Mucosa of stomach (tissue), 1 donor: ENCODE measurements at regions not wholly inside any gene's neighbourhood (a gene's known extent, or its start where the extent isn't known, plus 50 kb on each side); places are given as distances from the start of the nearest gene placed in this dataset.
"Not testable (repeated sequence)": the region's sequence is repeated elsewhere in the genome, so short reads cannot be mapped to it uniquely, and the experiment has no call there.

ENCODE experiments used
- H3K27me3 ChIP-seq: one replicate; pipeline ENCODE4 v1.7.0; 2013; ENCODE audit warnings: mild to moderate bottlenecking, low read length; ENCODE audit not compliant: control insufficient read depth, insufficient read depth
- H3K36me3 ChIP-seq: one replicate; pipeline ENCODE4 v1.7.0; 2013; ENCODE audit warnings: low read length; ENCODE audit not compliant: control insufficient read depth, insufficient read depth
- H3K4me1 ChIP-seq: one replicate; pipeline ENCODE4 v1.7.0; 2013; ENCODE audit warnings: mild to moderate bottlenecking, low read length; ENCODE audit not compliant: control insufficient read depth, insufficient read depth
- H3K4me3 ChIP-seq: one replicate; pipeline ENCODE4 v1.7.0; 2013; ENCODE audit warnings: low read length
- H3K9ac ChIP-seq: one replicate; pipeline ENCODE4 v1.7.0; 2013; ENCODE audit warnings: mild to moderate bottlenecking, low read length, moderate library complexity
- H3K9me3 ChIP-seq: one replicate; pipeline ENCODE4 v1.7.0; 2013; ENCODE audit warnings: mild to moderate bottlenecking, low read length, moderate library complexity; ENCODE audit not compliant: control insufficient read depth
- donor health status: Pancreatic carcinoma.

DNA sequence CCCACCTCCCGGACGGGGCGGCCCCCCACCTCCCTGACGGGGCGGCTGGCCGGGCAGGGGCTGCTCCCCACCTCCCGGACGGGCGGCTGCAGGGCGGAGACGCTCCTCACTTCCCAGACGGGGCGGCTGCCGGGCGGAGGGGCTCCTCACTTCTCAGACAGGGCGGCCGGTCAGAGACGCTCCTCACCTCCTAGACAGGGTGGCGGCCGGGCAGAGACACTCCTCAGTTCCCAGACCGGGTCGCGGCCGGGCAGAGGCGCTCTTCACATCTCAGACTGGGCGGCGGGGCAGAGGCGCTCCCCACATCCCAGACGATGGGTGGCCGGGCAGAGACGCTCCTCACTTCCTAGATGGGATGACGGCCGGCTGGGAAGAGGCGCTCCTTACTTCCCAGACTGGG lies 123.7 kb downstream of the SLC4A3 start:
- H3K9ac ChIP-seq, H3K27me3 ChIP-seq, H3K4me1 ChIP-seq, H3K9me3 ChIP-seq, H3K36me3 ChIP-seq, H3K4me3 ChIP-seq: not testable (repeated sequence)

DNA sequence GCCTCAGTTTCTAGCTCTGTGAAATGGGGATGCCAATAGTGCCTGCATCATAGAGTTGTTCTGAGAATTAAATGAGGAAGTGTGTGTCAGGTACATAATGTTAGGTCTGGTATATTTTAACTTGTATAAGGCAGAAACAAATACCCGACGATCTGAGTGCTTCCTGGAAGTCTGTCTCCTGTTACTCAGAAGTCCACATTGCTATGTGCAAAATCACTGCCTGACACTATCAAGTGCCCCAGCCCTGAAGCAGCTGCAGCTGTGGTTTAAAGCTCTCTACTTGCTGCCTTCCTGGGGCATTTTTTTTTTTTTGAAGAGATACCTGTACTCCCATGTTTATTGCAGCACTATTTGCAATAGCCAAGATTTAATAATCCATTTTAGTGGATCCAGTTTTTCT lies 125.3 kb downstream of the SLC4A3 start:
- H3K9ac ChIP-seq, result no peak overlapping the region
- H3K4me3 ChIP-seq, result no peak overlapping the region
- H3K36me3 ChIP-seq, result no peaks in the 10 kb centered on the region
- H3K27me3 ChIP-seq, result no peaks in the 10 kb centered on the region
- no peaks in the 10 kb centered on the region for H3K9me3 ChIP-seq
- no peaks in the 10 kb centered on the region for H3K4me1 ChIP-seq

DNA sequence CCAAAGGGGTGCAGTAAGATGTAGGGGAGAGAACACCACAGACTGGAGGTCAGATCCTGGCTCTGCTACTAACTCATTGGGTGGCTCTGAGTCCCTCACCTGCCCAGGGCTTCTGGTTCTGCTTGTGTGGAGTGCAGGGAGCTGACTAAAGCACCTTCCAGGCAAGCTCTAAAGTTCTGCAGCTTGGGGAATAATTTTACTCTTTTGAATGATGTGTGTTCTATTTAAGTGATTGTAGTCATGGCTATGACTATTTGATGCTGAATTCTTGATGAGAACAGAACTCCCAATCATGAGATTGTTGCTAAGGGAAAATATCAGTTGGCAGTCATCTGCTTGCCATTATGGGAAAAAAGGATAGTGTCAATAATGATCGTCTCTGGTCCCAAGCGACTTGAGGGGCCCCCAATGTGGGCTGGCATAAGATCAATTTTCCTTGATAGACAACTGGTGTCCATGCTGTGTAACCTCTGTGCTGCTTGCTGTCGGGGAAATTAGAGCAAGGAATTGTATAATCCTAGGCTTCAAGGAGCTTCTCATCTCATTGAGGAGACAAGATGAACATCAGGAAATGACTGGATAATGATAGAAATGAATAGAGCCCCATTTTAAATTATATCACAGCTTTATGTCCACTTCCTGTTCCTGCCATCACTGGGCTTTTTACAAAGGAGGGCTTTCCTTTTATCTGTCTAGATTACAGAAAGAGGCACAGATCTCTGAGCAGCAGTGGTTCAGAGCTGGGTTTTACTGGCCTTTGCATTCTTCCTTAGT lies 131.7 kb downstream of the SLC4A3 start:
- Histone ChIP-seq H3K4me3 (no peak overlapping the region), H3K9me3 (no peaks in the 10 kb centered on the region), H3K36me3 (no peaks in the 10 kb centered on the region), H3K4me1 (no peaks in the 10 kb centered on the region), H3K27me3 (peaks cover 3% of the 10 kb centered on the region), H3K9ac (no peak overlapping the region)

DNA sequence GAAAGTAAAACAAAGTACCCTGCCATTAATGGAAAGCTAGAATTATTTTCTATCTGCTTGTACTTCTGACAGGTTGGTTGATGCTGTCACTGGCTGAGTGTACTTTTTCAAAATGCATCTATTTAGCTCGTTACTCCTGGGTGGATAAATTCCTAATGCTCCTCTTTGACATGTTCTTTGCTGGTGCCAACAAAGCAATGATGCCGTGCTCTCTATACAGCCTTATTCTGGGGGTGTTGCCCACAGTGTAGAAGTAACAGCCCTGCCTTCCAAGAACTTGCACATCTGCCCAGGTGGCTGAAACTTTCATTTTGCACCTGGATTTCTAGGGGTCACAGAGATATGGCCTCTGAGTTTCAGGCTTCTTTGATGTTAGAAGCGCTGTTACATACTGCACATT lies 132.4 kb downstream of the SLC4A3 start:
- H3K4me1 ChIP-seq, result no peaks in the 10 kb centered on the region
- H3K9ac ChIP-seq, result no peak overlapping the region
- H3K27me3 ChIP-seq, result peaks cover 3% of the 10 kb centered on the region
- H3K4me3 ChIP-seq, result no peak overlapping the region
- H3K36me3 ChIP-seq, result no peaks in the 10 kb centered on the region
- no peaks in the 10 kb centered on the region for H3K9me3 ChIP-seq

DNA sequence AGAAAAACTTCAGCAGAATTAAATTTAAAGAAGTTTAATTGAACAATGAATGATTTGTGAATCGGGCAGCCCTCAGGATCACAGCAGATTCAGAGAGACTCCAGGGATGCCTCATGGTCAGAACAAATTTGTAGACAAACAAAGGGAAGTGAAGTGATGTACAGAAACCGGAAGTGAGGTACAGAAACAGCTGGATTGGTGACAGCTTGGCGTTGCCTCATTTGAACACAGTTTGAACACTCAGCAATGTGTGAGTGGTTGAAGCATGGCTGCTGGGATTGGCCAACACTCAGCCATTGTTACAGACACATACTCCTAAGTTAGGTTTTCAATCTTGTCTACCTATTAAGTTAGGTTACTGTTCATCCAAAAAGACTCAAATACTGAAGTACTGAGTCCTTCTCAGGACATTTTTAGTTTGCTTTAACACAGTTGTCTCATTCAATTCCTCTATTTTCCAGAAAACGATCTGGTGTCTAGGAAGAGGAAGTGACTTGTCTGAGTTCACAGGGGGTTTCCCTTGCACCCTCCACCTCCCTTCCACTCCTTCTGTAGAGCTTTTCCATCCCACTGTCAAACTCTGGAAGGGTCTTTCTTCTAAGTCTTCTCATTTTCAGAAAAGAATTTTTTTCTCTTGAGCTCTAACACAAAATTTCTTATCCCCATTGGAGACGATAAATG lies 137.9 kb downstream of the SLC4A3 start:
- Histone ChIP-seq H3K27me3 (peaks cover 25% of the 10 kb centered on the region), H3K36me3 (no peaks in the 10 kb centered on the region), H3K9ac (no peak overlapping the region), H3K4me1 (no peaks in the 10 kb centered on the region), H3K4me3 (no peak overlapping the region), H3K9me3 (no peaks in the 10 kb centered on the region)

DNA sequence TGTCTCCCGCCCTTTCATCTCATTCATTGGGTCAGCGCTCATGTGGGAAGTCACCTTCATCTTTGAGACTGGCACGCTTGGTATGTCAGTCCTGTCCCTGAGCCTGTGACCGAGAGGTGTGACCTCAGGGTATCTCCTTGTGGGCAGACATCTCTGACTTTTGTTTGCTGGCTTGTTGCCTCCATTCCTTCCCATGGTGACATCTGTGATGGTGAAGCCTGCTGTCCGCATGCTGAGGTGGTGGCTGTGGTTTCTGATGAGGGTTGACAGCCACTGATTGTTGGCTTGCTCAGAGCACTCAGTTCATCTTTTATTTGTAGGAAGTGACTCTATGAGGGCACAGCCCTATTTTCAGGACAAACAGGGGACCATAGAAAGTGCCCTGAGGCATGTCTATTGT lies 139.2 kb downstream of the SLC4A3 start:
- Histone ChIP-seq H3K4me1 (no peaks in the 10 kb centered on the region), H3K27me3 (peaks cover 33% of the 10 kb centered on the region), H3K9ac (no peak overlapping the region), H3K4me3 (no peak overlapping the region), H3K9me3 (no peaks in the 10 kb centered on the region), H3K36me3 (no peaks in the 10 kb centered on the region)

DNA sequence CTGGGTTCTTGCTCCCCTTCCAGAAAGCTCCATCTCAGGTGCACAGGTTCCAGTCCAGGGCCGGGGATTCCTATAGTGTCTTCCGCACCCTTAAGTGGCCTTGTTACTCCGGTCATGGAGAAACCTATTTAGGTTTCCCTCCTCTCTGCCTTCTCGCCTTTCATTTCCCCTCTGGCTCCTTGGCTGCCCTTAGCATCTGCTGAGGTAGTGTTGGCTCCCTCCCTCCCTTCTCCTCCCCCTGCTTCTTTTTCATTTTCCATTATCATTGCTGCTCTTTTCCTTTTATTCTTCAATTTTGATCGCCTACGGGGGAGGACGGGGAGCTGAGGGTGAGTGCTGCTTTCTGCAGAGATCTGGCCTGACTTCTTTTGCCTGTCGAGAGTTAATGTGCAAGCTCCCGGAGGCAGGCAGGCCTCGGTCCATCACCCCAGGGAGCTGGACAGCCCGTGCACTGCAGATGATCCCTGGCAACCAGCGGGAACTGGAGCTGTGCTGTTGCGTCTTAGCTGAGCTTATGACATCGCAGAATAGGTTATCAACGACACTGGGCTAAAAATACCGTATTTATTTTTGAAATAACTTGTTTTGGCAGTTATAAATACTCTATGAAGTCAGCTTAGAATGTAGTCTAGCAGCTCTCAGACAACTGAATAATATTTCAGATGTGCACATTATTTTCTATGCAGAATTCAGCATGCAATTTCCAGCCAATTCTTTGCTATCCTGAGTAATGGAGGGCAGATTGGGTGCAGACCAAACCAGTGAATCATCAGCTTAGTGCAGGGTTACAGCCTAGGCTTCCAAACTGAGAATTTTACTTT lies 141.9 kb downstream of the SLC4A3 start:
- Histone ChIP-seq H3K27me3 (peaks cover 44% of the 10 kb centered on the region), H3K9ac (no peak overlapping the region), H3K4me3 (no peak overlapping the region), H3K9me3 (no peaks in the 10 kb centered on the region), H3K4me1 (no peaks in the 10 kb centered on the region), H3K36me3 (no peaks in the 10 kb centered on the region)

DNA sequence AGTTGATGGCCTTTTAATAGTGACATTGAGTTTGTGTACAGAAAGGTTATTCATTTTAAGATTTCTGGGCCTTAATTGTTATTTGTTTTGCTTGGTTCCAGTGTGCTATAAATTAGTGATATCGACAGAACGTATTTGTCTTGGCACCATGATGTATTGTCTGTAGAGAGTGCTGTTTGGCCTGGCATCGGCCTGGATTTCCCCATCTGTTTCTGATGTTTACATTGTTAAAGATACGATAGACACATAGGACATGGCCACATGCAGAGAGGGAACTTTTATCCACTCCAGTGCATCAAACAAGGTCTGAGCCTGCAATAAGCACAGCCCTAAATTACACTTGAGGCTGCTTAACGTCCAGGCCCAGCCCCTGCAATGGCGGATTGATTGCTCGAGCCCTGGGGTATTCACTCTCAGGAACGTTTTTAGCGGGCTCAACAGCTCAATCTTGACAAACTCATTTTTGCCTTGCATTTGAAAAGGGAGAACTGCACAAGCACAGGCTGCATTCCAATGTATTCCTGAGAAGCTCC lies 144.7 kb downstream of the SLC4A3 start:
- peaks cover 53% of the 10 kb centered on the region for H3K27me3 ChIP-seq
- no peaks in the 10 kb centered on the region for H3K9me3 ChIP-seq
- H3K4me1 ChIP-seq, result no peaks in the 10 kb centered on the region
- H3K4me3 ChIP-seq, result no peak overlapping the region
- no peaks in the 10 kb centered on the region for H3K36me3 ChIP-seq
- no peak overlapping the region for H3K9ac ChIP-seq

DNA sequence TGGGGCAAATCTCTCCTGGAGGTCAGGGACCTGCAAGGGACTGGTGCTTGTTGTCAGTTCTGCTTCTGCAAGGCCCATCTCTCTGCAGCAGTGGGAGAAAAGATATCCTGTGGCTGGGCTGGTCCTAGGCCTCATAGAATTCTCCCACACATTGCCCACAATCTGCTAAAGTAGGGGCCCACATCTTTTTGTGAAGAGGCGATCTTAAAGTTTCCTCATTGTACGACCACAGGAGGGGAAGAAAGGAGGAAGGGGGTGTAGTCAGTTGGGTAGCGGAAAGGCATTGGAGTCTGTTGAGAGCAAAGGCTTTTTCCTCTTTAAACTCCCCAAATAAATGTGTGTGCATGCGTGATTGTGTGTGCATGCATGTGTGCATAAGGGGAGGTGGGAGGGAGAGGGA lies 145.3 kb downstream of the SLC4A3 start:
- Histone ChIP-seq H3K27me3 (peaks cover 58% of the 10 kb centered on the region), H3K4me3 (no peak overlapping the region), H3K4me1 (no peaks in the 10 kb centered on the region), H3K9ac (no peak overlapping the region), H3K9me3 (no peaks in the 10 kb centered on the region), H3K36me3 (no peaks in the 10 kb centered on the region)

DNA sequence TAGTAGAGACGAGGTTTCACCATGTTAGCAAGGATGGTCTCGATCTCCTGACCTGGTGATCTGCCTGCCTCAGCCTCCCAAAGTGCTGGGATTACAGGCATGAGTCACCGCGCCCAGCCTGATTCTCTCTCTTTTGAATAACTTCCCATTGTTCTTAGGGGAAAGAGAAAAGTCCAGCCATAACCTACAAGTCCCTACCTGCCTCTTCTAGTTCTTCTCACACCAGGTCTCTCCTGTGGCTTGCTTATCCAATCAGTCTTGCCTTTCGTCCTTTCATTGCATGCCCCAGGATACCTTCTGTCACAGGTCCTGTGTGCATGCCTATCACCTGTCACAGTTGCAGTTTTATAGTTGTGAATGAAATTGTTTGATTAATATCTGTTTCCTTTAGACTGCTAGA lies 148.1 kb downstream of the SLC4A3 start:
- Histone ChIP-seq H3K4me1 (no peaks in the 10 kb centered on the region), H3K4me3 (no peak overlapping the region), H3K9ac (no peak overlapping the region), H3K9me3 (no peaks in the 10 kb centered on the region), H3K36me3 (no peaks in the 10 kb centered on the region), H3K27me3 (peaks cover 53% of the 10 kb centered on the region)

DNA sequence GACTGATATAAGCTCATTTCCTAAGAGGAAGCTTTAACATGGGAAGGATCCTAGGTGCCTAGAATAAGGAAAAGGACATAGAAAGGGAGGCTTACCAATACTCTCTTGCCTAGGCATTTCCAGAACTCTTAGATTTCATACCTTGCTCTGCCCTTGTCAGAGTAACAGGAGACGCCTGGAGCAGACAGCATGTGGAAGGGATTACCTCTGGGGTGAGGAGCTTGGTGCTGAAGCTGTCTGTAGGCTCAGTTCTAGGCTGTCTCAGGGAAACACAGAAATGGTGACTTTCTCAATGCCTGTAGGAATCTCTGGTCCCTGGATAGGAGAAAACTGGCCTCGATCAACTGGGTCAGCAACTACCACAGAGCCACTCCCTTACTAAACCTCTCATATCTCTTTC lies 150.0 kb downstream of the SLC4A3 start:
- Histone ChIP-seq H3K4me1 (no peaks in the 10 kb centered on the region), H3K36me3 (no peaks in the 10 kb centered on the region), H3K9me3 (no peaks in the 10 kb centered on the region), H3K27me3 (peaks cover 45% of the 10 kb centered on the region), H3K9ac (no peak overlapping the region), H3K4me3 (no peak overlapping the region)

DNA sequence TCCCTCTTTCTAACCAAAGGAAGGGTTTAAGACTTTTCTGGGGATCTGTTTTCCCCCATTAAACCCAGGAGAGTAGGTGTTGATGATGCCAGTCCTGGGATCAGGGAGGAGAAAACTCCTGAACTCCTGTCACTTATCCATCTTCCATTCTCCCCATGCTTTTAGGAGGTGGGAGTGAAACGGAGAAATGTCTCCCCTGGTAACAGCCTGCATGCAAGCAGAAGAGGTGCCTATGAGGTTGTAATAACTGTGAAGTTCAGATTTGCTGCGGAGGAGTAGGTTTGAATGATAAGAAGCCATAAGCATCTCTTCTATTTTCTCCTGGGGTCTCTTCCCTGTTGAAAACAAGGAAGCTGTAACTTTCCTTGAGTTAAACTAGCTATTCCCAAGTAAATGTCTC lies 150.8 kb downstream of the SLC4A3 start:
- no peaks in the 10 kb centered on the region for H3K4me1 ChIP-seq
- H3K27me3 ChIP-seq, result peaks cover 39% of the 10 kb centered on the region
- no peak overlapping the region for H3K4me3 ChIP-seq
- no peaks in the 10 kb centered on the region for H3K36me3 ChIP-seq
- no peak overlapping the region for H3K9ac ChIP-seq
- H3K9me3 ChIP-seq, result no peaks in the 10 kb centered on the region
